ENCODE measurements at regions not wholly inside any gene's neighbourhood (a gene's known extent, or its start where the extent isn't known, plus 50 kb on each side); places are given as distances from the start of the nearest gene placed in this dataset.
"Not testable (repeated sequence)": the region's sequence is repeated elsewhere in the genome, so short reads cannot be mapped to it uniquely, and the experiment has no call there.

DNA sequence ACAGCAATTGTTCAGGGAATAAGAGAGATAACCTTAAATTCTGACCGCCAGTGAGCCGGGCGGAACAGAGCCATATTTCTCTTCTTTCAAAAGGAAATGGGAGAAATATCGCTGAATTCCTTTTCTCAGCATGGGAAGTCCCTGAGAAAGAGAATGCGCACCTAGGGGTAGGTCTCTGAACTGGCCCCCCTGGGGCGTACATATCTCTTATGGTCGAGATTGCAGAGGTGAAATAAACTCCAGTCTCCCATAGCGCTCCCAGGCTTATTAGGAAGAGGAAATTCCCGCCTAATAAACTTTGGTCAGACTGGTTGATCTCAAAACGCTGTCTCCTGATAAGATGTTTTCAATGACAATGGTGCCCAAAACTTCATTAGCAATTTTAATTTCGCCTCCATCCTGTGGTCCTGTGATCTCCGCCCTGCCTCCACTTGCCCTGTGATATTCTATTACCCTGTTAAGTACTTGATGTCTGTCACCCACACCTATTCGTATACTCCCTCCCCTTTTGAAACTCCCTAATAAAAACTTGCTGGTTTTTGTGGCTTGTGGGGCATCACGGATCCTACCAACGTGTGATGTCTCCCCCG lies 195.8 kb upstream of the HMCN1 start:
- DNase-seq, result not testable (repeated sequence)

DNA sequence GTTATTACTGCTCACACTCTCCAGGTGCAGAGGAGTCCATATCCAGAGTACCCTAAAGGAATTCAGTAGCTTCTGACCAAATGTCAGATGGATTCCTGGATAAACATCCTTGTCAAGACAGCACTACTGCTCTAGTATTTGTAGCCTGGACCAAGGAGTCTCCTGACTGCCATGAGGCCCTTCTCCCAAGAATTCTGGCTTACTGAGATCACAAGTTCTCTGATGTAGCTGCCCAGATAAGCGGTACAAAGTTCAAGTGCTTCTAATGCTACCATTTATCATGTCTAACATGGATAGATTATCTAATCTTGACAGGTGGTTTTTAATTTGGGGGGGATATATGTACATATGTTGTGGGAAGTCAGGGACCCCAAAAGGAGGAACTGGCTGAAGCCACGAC lies 196.6 kb upstream of the HMCN1 start:
- DNase-seq, result no peak

DNA sequence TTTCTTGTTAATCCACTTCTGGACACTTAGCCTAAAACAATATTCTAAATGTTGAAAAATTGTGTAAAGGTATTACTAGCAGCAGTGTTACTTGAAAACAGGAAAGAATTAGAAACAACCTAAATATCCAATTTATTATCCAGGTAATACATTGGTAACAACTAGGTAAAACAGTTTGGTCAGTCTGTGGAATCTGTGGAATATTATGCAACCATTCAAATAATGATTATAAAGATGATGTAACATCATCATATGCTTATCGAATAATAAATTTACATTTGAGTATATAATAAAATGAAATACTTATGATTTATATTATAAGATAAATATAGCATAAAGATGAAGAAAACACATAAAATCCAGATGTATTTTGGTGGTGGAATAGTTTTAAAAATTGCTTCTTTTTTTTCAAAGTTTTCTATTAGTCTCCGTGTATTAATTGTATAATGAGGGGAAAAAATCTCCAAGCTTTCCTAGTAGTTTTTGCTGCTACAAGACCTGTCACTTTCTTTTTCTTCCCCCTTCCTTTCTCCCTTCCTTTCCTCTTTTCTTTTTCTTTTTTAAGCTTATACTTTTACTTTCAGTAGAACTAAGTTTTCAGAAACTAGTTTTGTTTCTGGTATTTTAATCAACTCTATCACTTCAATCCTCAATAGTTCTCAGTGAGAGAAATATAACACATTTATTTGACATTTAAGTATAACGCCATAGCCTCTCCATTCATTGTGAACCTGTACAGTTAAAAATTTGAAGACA lies 197.8 kb upstream of the HMCN1 start:
- no peak for DNase-seq

DNA sequence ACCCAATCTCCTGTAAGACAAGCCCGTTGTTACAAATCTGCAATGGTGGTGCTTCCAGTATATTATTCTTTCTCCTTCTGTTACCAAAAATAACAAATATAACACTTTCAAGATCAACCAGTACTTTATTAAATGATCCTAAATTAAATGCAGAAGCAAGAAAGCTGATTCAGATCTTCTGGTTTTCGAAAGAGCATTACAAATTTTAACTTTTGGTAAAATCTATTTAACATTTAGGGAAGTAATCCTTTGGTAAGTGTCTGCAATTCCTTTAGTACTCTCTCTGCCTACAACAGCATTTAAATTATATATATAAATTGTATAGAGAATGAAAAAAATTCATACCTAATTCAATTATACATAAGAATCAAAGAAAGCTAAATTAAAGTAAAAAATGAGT lies 198.6 kb upstream of the HMCN1 start:
- no peak for DNase-seq

DNA sequence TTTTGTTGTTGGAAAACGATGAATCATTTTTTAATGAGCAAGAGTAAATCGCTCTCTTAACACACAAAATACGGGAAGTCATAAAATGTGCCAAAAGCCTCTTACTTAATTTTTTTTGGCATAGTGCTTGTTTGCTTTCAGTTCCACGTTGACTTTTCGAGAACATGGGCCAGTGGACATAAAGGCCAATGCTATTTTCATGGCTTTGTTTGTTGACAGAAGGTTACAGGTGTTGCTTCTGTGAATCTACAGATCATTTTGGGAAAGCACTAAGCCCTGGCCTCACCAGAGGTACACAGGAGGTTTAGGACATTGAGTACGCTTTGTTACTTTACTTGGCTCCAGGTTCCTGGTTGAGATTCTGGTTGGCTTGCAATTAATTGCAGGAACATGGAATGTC lies 199.4 kb upstream of the HMCN1 start:
- DNase-seq, result no peak

DNA sequence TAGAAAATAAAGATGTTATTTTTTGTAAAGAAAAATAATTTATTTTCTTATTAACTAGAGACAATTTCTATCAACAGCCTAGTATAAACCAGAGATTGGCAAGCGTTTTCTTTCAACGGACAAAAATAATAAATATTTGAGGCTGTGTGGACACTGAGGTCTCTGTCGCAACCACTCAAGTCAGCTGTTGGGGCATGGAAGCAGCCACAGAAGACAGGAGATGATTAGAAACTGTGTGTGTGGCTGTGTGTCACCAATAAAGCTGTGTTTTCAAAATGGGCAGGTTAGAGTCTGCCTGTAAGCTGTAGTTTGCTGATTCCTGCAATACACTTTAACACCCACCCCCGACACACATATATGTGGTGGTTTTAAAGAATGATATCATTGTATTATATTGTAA lies 200.6 kb upstream of the HMCN1 start:
- no peak for DNase-seq

DNA sequence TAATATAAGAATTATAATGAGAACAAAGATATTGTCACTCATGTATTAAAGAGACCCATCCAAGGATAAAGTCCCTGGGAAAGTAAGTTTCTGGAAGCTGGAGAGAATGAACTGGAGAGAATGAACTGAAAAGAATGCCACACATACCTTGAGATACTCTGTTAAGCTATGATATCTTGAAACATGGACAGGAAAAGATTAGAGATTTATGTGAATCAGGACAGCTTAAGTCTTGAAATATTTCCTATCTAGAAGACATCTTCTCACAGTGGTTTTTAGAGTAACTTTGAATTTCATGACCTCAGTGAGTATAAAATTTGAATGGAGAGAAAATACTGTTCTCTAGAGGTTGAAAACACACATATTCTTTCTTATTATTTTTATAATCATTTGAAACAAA lies 201.3 kb upstream of the HMCN1 start:
- no peak for DNase-seq

DNA sequence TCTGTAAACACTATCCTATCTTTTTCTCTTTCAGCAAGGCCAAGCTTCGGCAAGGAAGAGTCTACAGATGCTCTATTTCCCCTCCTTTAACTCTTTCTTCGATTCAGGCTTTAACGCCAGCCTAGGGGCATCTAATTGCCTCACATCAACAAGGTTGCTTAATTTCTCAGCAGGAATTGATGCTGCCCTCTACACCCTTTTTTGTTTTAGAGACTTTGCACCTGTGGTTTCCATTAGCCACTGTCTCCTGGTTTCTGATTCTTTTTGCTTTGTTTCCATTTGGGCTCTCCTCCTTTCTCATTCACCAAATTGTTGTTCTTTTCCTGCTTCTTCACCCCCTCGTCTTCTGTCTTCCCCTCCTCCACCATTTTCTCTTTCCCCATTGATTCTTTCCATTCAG lies 202.4 kb upstream of the HMCN1 start:
- no peak for DNase-seq

DNA sequence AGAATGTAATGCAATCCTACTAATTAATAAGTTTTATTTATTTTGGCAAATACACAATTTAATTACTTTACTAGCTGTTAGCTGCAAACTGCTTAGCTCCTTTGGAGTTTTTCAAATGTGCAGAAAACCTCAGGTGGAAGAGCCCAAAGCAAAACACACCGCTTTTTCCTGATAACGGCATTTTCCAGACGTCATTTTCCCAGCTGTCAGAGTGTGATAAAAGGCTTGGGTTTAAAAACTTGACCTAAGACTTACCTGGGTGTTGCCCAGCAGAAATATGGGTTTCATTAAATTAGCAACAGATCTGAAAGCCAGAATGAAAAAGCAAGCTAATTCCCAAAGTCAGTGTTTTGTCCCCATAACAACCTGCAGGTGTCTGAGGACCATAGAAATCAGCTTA lies 204.0 kb upstream of the HMCN1 start:
- no peak for DNase-seq

DNA sequence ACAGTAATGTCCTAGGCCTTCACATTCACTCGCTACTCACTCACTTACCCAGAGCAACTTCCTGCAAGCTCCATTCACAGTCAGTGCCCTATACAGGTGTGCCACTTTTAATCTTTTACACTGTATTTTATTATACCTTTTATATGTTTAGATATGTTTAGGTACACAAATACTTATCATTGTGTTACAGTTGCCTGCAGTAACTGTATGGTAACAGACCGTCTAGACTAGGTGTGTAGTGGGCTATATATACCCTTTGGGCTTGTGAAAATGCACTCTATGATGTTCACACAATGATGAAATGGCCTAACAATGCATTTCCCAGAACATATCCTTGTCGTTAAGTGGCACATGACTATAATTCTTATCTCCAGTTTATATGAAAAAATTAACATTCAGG lies 204.5 kb upstream of the HMCN1 start:
- DNase-seq, result no peak

DNA sequence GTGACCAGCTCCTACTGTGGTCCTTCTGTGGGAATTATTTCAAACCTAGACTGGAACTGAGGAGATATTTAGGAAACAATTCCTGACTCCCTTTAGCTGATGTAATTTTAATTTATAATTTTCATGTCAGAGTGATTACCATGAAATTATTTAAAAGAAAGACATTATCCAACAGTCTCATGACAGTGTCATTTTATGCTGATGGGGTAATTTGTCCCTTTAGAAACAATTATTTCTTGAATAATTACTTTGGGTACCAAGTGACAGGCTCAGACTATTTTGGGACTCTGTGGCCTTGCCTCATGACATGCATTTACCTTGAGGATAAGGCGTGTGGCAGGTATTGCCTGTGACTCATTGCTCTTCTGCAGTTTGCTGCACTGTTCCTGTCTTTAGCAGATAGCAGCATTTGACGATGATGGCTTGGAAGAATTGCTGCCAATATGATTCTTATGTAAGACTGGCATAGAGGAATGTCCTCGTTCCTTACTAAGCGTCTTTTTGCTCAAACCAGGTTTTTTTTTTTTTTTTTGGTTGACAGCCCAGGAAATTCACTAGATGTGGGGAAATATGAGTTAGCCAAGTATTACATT lies 206.0 kb upstream of the HMCN1 start:
- no peak for DNase-seq

DNA sequence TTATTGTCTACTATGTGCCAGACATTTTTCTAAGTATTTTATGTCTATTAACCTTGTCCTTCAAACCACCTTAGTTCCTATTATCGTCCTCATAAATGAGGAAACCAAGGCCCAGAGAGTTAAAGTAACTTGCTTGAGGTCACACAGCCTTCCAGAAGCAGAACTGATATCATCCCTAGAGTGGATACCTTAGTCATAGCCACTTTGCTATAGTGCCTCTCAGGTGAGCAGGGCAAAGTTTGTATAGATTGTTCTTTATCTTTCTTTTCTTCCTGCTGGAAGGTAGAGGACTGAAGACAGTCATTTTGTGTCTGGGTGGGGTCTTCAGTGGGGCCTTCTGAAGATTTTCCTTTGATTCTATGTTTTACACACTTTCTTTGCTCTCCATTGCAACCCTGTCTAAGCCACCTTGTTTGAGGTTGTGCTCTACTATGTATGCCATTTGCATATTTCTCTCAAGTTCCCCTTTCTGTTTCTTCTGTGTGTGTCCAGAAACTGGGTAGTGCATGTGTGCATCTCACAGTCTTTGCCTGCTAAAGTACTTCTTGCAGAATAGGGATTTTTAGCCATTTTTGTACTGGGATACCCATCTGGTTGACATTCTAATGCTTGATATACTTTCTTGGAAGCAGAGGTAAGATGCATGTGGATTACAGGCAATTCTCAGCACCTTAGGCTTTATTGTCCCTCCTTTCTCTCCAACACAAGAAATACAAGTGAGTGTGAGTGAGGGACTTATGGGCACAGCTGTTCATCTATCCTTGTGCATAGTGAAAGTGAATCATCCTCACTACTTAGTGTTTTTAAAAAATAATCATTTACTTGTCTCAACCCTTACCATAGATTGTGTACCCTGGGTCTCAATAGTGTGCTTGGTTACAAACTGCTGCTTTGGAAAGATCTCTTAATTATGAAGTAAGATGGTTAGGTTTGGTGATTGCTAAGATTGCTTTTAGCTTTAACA lies 207.6 kb upstream of the HMCN1 start:
- no peak for DNase-seq

DNA sequence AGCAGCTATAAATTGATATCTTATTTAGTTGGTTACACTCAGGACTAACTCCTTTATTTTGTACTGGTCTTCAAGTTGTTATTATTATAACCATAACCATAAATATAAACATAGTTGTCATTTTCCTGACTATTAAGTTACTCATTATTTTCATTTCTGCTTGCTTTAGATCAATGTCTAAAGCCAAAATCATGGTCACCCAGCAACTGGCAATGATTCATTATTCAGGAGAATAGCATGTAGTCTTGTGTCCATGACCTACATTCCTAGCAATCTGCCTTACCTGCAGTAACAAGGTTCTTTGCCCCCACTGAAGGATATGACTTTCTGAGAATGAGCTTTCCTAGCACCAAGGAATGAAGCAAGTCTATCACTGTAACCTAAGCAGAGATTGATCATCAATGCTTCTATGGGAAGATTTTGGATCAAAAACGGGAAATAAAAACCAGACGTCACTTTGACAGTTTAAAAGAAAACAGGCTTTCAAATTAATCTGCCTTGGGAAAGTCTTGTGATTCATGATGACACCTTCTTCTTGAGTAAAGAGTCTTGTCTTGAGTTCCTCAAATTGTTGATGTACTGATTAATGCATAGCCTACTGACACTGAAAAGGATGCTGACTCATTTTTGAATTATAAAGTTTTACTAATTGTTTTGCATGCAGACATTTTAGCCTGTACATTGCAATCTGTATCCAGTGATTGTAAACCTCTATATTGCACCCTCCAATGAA lies 203.3 kb upstream of the IVNS1ABP start:
- DNase-seq, result no peak

DNA sequence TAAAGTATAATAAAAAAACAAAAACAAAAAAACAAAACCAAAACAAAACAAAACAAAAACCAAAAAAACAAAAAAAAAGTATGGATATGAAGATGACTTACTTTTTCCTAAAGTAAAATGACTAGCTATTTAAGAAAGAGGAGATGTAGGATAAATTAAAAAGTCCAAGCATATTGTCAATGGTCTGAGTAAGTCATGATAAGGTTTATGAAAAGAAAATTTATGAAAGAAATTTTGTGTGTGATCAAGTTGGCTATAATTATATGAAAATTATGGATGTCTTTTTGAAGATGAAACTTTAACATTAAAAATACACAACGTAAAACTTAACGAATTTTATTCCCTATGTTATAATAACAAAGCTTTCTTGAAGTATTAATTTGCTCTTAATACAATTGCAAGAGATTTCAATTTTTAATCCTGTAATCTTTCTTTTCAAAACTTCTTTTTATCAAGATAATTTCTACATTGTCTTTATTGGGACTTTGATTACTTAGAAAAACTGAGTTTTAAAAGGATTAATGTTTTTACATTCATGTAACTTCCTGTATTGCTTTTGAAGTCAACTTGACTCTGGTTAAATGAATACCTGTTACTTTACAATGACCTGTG lies 200.9 kb upstream of the IVNS1ABP start:
- DNase-seq, result no peak

DNA sequence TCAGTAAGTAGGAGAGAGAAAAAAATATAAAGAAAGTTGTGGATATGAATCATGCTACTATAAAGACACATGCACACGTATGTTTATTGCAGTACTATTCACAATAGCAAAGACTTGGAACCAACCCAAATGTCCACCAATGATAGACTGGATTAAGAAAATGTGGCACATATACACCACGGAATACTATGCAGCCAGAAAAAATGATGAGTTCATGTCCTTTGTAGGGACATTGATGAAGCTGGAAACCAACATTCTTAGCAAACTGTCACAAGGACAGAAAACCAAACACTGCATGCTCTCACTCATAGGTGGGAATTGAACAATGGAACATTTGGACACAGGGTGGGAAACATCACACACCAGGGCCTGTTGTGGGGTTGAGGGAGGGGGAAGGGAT lies 200.3 kb upstream of the IVNS1ABP start:
- DNase-seq, result not testable (repeated sequence)

DNA sequence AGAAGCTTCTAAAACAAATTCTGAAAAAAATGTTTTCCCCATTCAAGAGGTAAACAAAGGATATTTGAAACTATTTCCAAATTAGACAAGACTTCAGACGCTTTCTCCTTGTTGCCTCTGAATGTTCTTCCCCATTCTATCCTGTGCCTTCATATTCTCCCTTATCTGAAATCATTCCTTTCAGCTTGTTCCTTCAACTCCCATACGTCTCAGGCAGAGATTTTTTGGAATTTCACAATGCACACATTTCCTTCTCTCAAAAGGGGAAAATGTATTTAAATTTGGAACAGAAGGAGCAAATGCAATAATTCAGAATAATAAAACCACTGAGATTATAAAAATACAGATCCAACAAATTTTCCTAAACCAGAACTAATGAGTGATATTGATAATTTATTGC lies 198.7 kb upstream of the IVNS1ABP start:
- DNase-seq, result no peak

DNA sequence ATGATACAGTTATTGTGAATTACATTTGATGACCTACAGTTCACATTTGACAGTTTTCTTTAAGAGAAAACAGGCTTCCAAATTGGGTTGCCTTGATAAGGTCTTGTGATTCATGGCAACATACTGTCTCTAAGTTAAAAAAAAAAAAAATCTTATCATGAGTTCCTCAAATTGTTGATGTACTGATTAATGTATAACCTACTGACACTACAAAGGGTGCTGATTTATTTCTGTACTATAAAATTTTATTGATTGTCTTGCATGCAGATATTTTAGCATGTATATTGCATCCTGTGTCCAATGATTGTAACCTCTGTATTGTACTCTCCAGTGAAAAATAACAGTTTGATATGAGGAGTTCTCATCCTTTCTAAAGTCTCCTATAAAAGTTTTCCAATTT lies 197.3 kb upstream of the IVNS1ABP start:
- DNase-seq, result no peak

DNA sequence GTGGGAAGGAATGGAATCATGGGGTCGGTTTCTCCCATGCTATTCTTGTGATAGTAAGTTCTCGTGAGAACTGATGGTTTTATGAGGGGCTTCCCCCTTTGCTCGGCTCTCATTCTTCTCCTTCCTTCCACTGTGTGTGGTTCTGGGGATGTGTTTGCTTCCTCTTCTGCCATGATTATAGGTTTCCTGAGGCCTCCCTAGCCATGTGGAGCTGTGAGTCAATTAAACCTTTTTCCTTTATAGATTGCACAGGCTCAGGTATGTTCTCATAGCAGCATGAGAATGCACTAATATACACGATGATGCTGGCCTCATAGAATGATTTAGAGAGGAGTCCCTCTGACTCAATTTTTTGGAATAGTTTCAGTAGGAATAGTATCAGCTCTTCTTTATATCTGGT lies 195.4 kb upstream of the IVNS1ABP start:
- DNase-seq, result no peak

DNA sequence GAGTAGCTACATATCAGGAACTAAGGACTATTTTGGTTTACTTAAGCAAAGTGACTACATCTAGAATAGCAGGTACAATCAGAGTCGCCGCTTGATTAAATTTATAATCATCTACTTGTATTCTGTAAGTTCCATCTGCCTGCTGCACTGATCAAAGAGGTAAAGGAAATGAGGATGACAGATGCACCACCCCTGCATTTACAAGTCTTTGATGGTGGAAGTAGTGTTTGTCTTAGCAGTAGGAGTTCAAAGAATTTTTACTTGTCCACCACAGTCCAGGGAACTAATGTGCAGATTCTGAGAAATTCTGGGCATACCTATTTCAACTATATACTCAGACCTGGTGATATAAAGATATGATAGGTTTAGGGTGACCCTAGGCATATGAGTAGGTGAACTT lies 184.1 kb upstream of the IVNS1ABP start:
- DNase-seq, result no peak

DNA sequence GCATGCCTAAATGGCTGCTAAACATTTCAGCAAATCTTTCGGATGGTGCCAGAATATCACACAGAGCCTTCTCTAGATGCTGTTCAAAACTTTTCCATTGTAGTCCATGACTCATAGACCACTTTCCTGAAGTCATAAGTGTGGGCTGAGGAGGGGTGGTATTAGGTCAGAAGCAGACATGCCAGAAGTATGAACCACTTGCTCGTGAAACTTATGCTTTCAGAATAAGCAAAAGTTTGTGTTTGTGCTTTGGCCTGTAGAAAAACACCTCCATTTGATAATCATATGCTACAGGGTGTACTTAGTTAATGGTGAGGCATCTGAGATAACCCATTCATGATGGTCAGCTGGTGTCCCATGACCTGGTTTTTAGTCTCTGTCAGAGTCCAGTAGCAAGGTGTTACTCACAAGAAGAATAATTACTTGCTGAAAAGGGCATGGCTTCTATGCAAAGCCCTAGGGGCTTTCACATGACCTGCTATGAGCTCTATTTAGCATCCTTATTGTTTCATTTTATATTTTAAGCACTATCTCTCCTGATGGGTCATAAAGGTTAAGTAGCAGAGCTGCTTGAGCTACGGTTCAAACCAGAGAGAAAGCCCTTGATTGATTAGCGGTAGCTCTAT lies 183.1 kb upstream of the IVNS1ABP start:
- peak; percentile 65 for DNase-seq

DNA sequence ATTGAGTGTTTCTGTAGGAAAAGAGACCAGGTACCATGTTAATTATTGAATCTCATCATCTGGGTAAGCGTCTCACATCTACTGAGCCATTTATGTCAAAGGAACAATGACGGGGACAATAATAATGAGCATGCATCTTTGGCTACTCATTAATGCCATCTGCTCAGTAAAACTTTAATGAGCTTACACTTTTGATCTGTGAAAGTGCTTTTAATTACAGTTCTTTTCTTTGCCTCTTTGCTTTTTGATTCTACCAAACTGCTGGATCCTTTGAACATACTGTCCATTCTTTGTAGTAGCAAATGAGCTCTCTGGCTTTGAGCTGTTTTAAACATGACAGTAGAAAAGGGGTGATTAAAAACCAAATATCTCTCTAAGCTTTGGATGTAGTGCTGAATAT lies 181.2 kb upstream of the IVNS1ABP start:
- DNase-seq, result no peak

DNA sequence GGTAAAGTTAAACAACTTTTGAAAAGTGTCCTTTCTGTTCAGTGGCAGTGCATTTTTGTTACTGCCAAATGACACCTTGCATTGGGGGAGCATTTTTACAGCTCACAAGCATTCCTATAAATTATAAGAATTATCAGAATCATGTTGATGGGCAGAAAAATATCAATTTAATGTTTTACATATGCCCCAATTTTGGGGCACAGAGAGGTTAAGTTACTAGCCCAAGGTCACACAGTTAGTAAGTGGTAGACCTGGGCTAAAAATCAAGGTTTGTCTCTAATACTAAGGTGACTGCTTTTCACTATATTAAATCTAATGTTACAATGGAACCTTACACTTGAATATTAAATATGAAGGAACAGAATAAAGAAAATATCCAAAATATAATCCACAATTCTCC lies 180.1 kb upstream of the IVNS1ABP start:
- no peak for DNase-seq
